ENCODE measurements at regions not wholly inside any gene's neighbourhood (a gene's known extent, or its start where the extent isn't known, plus 50 kb on each side); places are given as distances from the start of the nearest gene placed in this dataset.
"Not testable (repeated sequence)": the region's sequence is repeated elsewhere in the genome, so short reads cannot be mapped to it uniquely, and the experiment has no call there.

- DNase-seq (ENCODE audit: low read depth in 2 of 2) = no peak
Observed at GRCh38 chr3:72085036-72085435, 300.1 kb upstream of the PROK2 start.

GRCh38 chr3:72082776-72083462, 298.0 kb upstream of the PROK2 start:
- no peak for DNase-seq (ENCODE audit: low read depth in 2 of 2)

- DNase-seq (ENCODE audit: low read depth in 2 of 2) = no peak
Observed at GRCh38 chr3:72082186-72082715, 297.3 kb upstream of the PROK2 start.

GRCh38 chr3:72081471-72082185, 296.7 kb upstream of the PROK2 start:
- DNase-seq (ENCODE audit: low read depth in 2 of 2) = no peak

GRCh38 chr3:72080800-72081199, 295.9 kb upstream of the PROK2 start:
- DNase-seq (ENCODE audit: low read depth in 2 of 2) = no peak

- DNase-seq (ENCODE audit: low read depth in 2 of 2) = no peak
Observed at GRCh38 chr3:72080095-72080494, 295.1 kb upstream of the PROK2 start.

GRCh38 chr3:72079369-72079872, 294.5 kb upstream of the PROK2 start:
- DNase-seq (ENCODE audit: low read depth in 2 of 2) = no peak

- DNase-seq (ENCODE audit: low read depth in 2 of 2) = no peak
Observed at GRCh38 chr3:72078676-72079368, 293.9 kb upstream of the PROK2 start.

GRCh38 chr3:72077473-72078259, 292.7 kb upstream of the PROK2 start:
- DNase-seq (ENCODE audit: low read depth in 2 of 2) = no peak

GRCh38 chr3:72075848-72076247, 290.9 kb upstream of the PROK2 start:
- not testable (repeated sequence) for DNase-seq (ENCODE audit: low read depth in 2 of 2)

GRCh38 chr3:72071624-72072023, 286.7 kb upstream of the PROK2 start:
- DNase-seq (ENCODE audit: low read depth in 2 of 2) = no peak

- DNase-seq (ENCODE audit: low read depth in 2 of 2) = no peak
Observed at GRCh38 chr3:72070005-72070404, 285.1 kb upstream of the PROK2 start.

GRCh38 chr3:72069543-72069942, 284.6 kb upstream of the PROK2 start:
- no peak for DNase-seq (ENCODE audit: low read depth in 2 of 2)

- no peak for DNase-seq (ENCODE audit: low read depth in 2 of 2)
Observed at GRCh38 chr3:72068621-72069020, 283.7 kb upstream of the PROK2 start.

GRCh38 chr3:72067721-72068120, 282.8 kb upstream of the PROK2 start:
- DNase-seq (ENCODE audit: low read depth in 2 of 2) = no peak

GRCh38 chr3:72065872-72066641, 281.1 kb upstream of the PROK2 start:
- DNase-seq (ENCODE audit: low read depth in 2 of 2) = no peak

- DNase-seq (ENCODE audit: low read depth in 2 of 2) = no peak
Observed at GRCh38 chr3:72065236-72065635, 280.3 kb upstream of the PROK2 start.

- DNase-seq (ENCODE audit: low read depth in 2 of 2) = not testable (repeated sequence)
Observed at GRCh38 chr3:72064727-72065126, 279.8 kb upstream of the PROK2 start.

GRCh38 chr3:72062017-72062416, 277.1 kb upstream of the PROK2 start:
- no peak for DNase-seq (ENCODE audit: low read depth in 2 of 2)

- peak in 1 of 2 experiments; percentile 3 for DNase-seq (ENCODE audit: low read depth in 2 of 2)
Observed at GRCh38 chr3:72060447-72061034, 275.6 kb upstream of the PROK2 start.

Measured in stimulated activated CD4-positive, alpha-beta T cell treated with anti-CD3 and anti-CD28 coated beads, Interleukin-12 subunit alpha, Interleukin-12 subunit beta, amount 100 ng/mL, for 24 hours (primary cell).